LNCAP (cell line): ENCODE measurements at regions not wholly inside any gene's neighbourhood (a gene's known extent, or its start where the extent isn't known, plus 50 kb on each side); places are given as distances from the start of the nearest gene placed in this dataset.

Experiments used
- TF ChIP-seq, protein P1 (sequence below): fragments of 450-650 bp; IDR thresholded peaks from 2 replicates; pipeline ENCODE4 v1.5.1; 2017; ENCODE audit warnings: mild to moderate bottlenecking

DNA sequence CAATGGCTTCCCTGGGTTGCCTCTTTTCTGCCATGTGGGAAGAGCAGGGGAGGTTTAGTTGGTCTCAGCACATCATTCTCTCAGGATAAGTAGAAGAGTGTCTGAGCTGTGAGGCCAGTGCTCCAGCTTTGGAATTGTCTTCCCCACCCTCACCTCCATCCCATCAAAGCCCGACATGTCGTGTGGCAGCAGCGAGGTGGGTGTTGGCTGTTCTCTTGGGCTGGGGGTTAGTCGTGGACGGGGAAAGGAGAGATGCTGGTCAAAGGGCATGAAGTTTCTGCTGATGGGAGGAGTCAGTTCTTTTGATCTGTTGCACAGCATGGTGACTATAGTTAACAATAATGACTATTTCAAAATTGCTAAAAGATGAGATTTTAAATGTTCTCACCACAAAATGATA is 404.2 kb downstream of the TMEM121 start:
- TF ChIP-seq, protein P1, sequence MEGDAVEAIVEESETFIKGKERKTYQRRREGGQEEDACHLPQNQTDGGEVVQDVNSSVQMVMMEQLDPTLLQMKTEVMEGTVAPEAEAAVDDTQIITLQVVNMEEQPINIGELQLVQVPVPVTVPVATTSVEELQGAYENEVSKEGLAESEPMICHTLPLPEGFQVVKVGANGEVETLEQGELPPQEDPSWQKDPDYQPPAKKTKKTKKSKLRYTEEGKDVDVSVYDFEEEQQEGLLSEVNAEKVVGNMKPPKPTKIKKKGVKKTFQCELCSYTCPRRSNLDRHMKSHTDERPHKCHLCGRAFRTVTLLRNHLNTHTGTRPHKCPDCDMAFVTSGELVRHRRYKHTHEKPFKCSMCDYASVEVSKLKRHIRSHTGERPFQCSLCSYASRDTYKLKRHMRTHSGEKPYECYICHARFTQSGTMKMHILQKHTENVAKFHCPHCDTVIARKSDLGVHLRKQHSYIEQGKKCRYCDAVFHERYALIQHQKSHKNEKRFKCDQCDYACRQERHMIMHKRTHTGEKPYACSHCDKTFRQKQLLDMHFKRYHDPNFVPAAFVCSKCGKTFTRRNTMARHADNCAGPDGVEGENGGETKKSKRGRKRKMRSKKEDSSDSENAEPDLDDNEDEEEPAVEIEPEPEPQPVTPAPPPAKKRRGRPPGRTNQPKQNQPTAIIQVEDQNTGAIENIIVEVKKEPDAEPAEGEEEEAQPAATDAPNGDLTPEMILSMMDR, result no peak

DNA sequence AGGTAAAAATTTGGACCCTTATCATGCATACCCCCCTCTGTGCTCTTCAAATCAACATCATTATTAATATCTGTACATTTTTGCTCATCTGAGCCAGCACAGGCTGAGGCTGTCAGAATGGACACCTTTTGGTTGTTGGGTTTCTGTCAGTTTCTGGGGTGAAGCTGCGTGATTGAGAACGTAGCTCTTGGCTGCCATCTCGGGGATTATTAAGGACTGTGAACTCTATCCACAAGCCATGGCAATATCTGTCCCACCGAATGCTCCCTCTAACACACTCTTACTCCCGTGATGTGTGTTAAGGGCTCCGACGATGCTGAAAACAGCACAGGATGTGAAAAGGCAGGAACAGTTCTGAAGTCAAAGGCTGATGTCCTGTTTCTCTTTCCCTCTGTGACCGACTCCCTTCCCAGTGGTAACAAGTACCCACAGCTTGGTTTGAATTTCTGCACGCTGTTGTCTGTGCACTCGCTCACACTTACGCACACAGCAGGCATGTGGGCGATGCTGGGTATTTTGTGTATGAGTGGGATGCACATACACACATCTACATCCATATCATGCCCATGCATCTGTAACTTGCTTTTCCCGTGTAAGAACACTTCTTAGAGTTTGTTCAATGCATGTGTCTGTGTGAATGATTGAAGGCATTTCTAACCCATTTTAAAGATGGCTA is 405.6 kb downstream of the TMEM121 start:
- TF ChIP-seq, protein P1, result peak; percentile 51; the same call in 1 of the 2 replicates

DNA sequence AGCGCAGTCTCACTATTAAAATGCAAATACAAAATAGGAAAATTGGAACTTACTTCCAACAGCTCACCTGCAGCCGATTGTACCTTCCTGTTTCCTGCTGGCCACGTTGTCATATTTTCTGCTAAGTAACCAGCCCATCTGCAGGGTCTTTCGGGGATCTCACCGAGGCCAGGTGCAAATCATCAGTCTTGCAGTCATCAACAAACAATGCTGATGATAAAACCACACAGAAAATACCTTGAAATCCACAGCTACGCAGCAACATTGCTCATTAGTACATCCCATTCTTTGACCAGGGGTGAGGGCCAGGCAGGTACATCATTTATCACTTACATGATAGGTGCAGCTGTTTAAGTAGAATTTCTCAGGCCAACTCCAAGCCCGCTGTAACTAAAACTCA is 406.9 kb downstream of the TMEM121 start:
- TF ChIP-seq, protein P1, result no peak

DNA sequence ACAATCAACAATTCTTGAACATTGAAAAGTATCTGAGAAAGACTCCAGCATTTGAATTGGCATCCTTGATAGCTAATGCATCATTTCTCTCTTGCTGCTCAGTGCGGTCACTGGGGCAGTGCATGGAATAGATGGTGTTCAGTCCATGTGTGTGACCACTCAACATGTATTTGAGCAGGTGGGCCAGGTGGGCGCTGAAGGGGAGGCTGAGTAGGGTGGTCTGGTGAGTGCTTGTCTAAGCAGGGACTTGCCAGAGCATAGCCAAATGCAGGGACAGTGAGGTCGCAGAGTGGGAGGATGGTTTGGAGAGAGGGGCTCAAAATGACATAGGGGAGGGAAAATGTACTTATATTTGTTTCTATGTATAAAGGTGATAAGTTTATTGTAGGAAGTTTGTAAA is 409.0 kb downstream of the TMEM121 start:
- TF ChIP-seq, protein P1, result no peak

DNA sequence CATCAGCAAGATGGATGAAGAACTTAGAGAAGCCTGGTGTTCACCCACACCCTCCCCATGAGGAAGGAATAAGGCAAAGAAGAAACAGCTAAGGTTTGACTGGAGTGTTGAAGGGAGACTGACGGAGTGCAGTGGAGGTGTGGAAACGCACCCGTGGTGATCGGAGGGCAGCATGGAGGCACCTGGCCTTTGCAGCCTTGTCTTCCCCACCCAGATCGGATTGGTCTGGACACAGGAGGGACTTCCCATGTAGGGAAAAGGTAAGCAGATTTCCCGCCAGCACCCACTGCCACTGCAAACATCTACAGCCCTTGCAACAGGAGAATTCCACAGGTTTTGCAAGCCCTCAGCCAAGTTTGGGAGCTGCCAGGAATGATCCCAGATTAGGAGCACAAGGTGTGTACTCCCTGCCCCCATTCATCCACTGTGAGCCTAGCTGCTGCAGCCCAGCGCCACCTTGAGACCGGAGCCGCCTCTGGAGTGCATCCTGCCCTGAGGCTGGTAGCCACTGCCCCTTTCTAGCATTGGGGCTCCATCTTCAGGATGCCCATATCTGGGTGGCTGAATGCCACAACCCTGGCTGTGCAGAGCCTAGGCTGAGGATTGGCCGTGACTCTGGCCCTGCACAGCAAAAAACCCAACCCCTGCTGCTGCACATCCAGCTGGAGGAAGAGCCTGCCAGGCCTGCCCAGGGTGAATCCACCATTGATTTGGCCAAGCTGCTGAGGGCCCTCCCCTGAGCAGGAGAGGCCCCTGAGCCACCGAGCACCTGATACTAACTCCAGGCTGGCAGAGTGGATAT is 411.1 kb downstream of the TMEM121 start:
- TF ChIP-seq, protein P1, result peak; percentile 58

DNA sequence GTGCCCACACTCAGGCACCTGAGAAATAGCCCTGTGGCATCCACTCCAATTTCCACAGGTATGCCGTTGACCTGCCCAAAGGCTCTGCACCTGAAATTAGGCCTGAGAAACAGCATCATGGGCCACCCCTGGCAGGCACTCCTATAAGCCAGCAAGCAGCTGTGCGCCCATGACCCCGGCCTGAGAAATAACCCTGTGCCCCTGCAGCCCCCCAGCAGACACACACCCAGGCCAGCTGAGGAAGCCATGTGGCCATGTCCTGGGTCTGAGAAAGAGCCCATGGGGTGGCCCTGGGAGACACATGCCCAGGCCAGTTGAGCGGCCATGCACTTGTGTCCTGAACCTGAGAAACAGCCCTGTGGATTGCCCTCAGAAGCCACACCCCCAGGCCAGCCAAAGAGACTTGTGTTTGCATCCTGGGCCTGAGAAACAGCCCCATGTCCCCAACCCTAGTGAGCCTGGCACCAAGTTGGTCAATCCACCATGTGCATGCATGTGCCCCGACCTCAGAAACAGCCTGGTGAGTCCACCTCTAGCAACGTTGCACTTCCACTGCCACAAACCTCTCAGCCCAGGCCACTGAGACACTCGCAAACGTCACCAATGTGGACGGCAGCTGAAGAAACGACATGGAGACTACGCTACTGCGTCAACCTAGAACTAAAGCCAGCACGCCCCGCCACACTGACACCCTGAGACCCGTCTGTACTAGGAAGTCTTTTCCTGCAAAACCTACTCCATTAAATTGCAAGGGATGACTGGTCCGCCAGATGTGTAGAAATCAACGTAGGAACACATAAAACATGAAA is 411.9 kb downstream of the TMEM121 start:
- TF ChIP-seq, protein P1, result no peak

DNA sequence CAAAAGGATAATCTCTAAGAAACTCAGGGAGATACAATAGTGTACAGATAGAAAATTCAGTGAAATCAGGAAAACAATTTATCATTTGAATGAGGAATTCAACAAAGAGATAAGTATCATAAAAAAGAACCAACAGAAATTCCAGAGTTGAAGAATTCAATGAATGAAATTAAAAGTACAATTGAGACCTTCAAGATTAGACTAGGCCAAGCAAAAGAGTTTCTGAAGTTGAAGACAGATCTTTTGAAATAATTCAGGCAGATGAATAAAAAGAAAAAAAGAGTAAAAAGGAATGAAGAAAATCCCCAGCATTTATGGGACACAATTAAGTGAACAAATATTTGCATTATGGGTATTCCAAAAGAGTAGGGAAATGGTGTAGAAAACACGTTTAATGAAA is 412.6 kb downstream of the TMEM121 start:
- TF ChIP-seq, protein P1, result no peak
